ENCODE measurements at regions not wholly inside any gene's neighbourhood (a gene's known extent, or its start where the extent isn't known, plus 50 kb on each side); places are given as distances from the start of the nearest gene placed in this dataset.

DNA sequence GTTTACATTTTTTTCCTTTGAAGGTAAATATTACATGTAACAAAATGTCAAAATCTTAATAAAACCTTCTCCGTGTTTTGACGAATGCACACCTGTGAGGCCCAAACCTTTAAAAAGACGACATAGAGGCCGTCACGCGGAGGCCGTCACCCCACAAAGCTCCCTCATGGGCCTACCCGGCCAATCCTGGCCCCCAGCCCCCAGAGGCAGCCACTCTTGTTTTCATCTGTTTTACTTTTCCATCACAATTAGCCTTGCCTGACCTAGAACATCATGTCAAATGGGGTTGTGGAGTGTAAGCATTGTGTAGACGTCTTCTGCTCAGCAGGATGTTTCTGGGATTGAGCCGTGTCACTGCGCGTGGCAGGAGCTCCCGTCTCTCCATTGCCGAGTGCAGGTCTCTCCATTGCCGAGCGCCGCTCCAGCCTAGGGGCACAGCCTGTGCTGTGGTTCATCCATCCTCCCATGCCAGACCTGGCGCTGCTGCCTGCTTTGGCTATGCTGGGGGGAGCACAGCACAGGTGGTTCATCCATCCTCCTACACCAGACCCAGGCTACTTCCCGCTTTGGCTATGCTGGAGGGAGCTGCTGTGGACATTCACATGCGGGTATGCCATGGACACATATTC is 52.2 kb upstream of the IRX4 start:
- 88 to 90% methylated on average over 20 of the region's 20 CpGs for WGBS, 2 donors
- no peak overlapping the region for H3K4me3 ChIP-seq (ENCODE audit: low read depth, poor library complexity, severe bottlenecking)
- no peak for DNase-seq (ENCODE audit: low spot score in 2 of 2)
- intact Hi-C loops (cut with DNase I; ENCODE audit: low total_unique reads) = no loop called here
- TF ChIP-seq POLR2A (IDR thresholded peaks at IDR 0.05) (no peak), CTCF (IDR thresholded peaks at IDR 0.05) (no peak)

- 86 to 94% methylated on average over 8 to 9 of the region's 9 CpGs for WGBS, 2 donors
- TF ChIP-seq CTCF (IDR thresholded peaks at IDR 0.05) (no peak), POLR2A (IDR thresholded peaks at IDR 0.05) (no peak)
- H3K4me3 ChIP-seq (ENCODE audit: low read depth, poor library complexity, severe bottlenecking) = no peak overlapping the region
- no peak for DNase-seq (ENCODE audit: low spot score in 2 of 2)
- intact Hi-C loops (cut with DNase I; ENCODE audit: low total_unique reads) = no loop called here
Observed at GRCh38 chr5:1934056-1934394, 51.3 kb upstream of the IRX4 start.

DNA sequence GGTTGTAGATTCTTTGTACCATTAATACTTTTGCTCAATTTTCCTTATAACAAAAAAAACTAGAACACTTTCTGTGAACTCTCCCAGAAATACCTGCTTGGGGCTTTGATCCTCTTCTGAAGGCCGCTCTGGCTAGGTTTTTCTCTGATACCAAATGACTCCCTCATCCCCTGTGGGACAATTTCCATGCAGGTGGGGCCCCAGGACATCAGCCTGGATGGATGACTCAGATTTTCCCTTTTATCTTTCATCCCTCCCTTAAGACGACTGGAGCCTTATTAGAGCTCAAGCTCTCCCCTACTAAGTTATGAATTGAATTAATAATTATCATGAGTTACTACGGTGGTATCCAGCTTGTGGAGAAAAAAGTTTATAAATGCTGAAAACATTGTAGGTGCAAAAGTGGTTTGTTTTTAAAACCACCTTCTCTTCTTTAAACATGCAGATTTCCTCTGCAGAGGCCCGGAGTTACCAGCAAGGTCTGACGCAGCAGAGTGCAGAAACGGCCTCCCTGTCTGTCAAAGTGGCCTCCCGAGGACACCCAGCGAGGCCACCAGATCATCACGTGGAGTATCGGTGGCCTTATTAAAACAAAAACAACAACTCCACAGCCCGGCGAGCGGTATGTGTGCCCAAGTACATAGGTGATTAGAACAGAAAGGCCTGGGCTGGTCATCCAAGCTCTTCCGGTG is 50.8 kb upstream of the IRX4 start:
- no peak for DNase-seq (ENCODE audit: low spot score in 2 of 2)
- H3K4me3 ChIP-seq (ENCODE audit: low read depth, poor library complexity, severe bottlenecking) = no peak overlapping the region
- TF ChIP-seq CTCF (IDR thresholded peaks at IDR 0.05) (no peak), POLR2A (IDR thresholded peaks at IDR 0.05) (no peak)
- intact Hi-C loops (cut with DNase I; ENCODE audit: low total_unique reads) = no loop called here
- WGBS, 2 donors = 87 to 88% methylated on average over 14 of the region's 14 CpGs

Measured in lower leg skin (tissue), 4 donors.